B cell (primary cell): ENCODE measurements at regions not wholly inside any gene's neighbourhood (a gene's known extent, or its start where the extent isn't known, plus 50 kb on each side); places are given as distances from the start of the nearest gene placed in this dataset.

Experiments
- ATAC-seq: fragments of 200-7000 bp; cut with Tn5 transposase; one replicate; pipeline ENCODE4 v1.10.0; 2021; ENCODE audit warnings: low read depth, mild to moderate bottlenecking, moderate number of reproducible peaks, moderate library complexity
- CTCF ChIA-PET: fragments of 350-600 bp; sonication (Branson Sonifier 250); formaldehyde crosslinking; loops from one replicate; lab custom pipeline; 2021; ENCODE audit warnings: antibody characterized with exemption, inconsistent platforms; lab: Charles Lee
- POLR2A ChIA-PET: fragments of 350-600 bp; sonication (Branson Sonifier 250); formaldehyde crosslinking; loops from one replicate; lab custom pipeline; 2021; ENCODE audit warnings: antibody characterized with exemption; lab: Charles Lee
- DNase-seq: peaks from one replicate; pipeline ENCODE4 v3.0.0; 2013
- H2AFZ ChIP-seq: 2 replicates; pipeline ENCODE4 v1.6.1; 2012; ENCODE audit warnings: mild to moderate bottlenecking, low read depth, low read length; ENCODE audit not compliant: insufficient read depth, poor library complexity, severe bottlenecking
- H3K27ac ChIP-seq, 2 donors: 1 replicate in 1 of 2; 2 replicates in 1 of 2; pipeline ENCODE4 v1.5.1; 2012 to 2013; ENCODE audit warnings: low read length in 2 of 2, mild to moderate bottlenecking in 2 of 2, moderate library complexity in 1 of 2
- H3K27me3 ChIP-seq, 4 experiments: fragments of 200-600 bp in 1 of 4; sonication (generic) in 1 of 4; replicated peaks in 1 of 4; 1 replicate in 2 of 4; 2 replicates in 2 of 4; pipeline versions ENCODE4 v1.6.1 to v1.7.0; 2013 to 2016; ENCODE audit warnings: low read length in 3 of 4, mild to moderate bottlenecking in 2 of 4, mixed read lengths in 1 of 4, moderate library complexity in 1 of 4; ENCODE audit not compliant: insufficient read depth in 4 of 4, control insufficient read depth in 3 of 4; ENCODE audit errors: control extremely low read depth in 1 of 4
- H3K36me3 ChIP-seq, 2 experiments: replicated peaks in 1 of 2; 1 replicate in 1 of 2; 2 replicates in 1 of 2; pipeline versions ENCODE4 v1.6.1 to v1.7.1; 2013; ENCODE audit warnings: low read length in 1 of 2; ENCODE audit not compliant: insufficient read depth in 2 of 2, control insufficient read depth in 1 of 2; ENCODE audit errors: control extremely low read depth in 1 of 2, extremely low read depth in 1 of 2
- H3K4me1 ChIP-seq, 2 donors: fragments of 200-600 bp in 1 of 2; sonication (generic) in 1 of 2; 1 replicate in 1 of 2; 2 replicates in 1 of 2; pipeline versions ENCODE4 v1.5.1 to v1.6.1; 2013 to 2017; ENCODE audit warnings: low read length in 2 of 2; ENCODE audit not compliant: control insufficient read depth in 2 of 2, insufficient read depth in 2 of 2
- H3K4me2 ChIP-seq: replicated peaks from 2 replicates; pipeline ENCODE3; 2012; ENCODE audit warnings: mild to moderate bottlenecking, low read depth, low read length; ENCODE audit not compliant: poor library complexity, severe bottlenecking
- H3K4me3 ChIP-seq, 5 experiments: fragments of 200-600 bp in 1 of 5; sonication (generic) in 1 of 5; 1 replicate in 3 of 5; 2 replicates in 2 of 5; pipeline versions ENCODE4 v1.5.1 to v1.7.0; 2011 to 2016; ENCODE audit warnings: low read length in 4 of 5, mild to moderate bottlenecking in 4 of 5, low read depth in 2 of 5, control low read depth in 1 of 5, moderate library complexity in 1 of 5; ENCODE audit not compliant: insufficient read depth in 1 of 5; ENCODE audit errors: control extremely low read depth in 1 of 5, extremely low read depth in 1 of 5
- H3K79me2 ChIP-seq: fragments of 200-600 bp; sonication (generic); one replicate; pipeline ENCODE4 v1.6.0; 2016; ENCODE audit warnings: low read length; ENCODE audit not compliant: control insufficient read depth, insufficient read depth
- H3K9ac ChIP-seq: fragments of 200-600 bp; sonication (generic); 2 replicates; pipeline ENCODE4 v1.6.1; 2017; ENCODE audit warnings: mild to moderate bottlenecking, low read length, moderate library complexity
- H3K9me3 ChIP-seq, 3 donors: one replicate each; pipeline versions ENCODE4 v1.6.1 to v1.7.1; 2013; ENCODE audit warnings: low read length in 2 of 3; ENCODE audit not compliant: control insufficient read depth in 2 of 3, insufficient read depth in 1 of 3; ENCODE audit errors: control extremely low read depth in 1 of 3
- H4K20me1 ChIP-seq: 2 replicates; pipeline ENCODE4 v1.6.0; 2012; ENCODE audit warnings: mild to moderate bottlenecking, low read length; ENCODE audit not compliant: insufficient read depth, control insufficient read depth, poor library complexity, severe bottlenecking
- H3K27ac Mint-ChIP-seq: one replicate; pipeline ENCODE4 v1.8.0; 2021; ENCODE audit warnings: mixed read lengths
- H3K27me3 Mint-ChIP-seq: one replicate; pipeline ENCODE4 v1.8.0; 2021; ENCODE audit warnings: mixed read lengths
- H3K4me1 Mint-ChIP-seq: one replicate; pipeline ENCODE4 v1.8.0; 2021; ENCODE audit warnings: mixed read lengths
- H3K4me3 Mint-ChIP-seq: one replicate; pipeline ENCODE4 v1.8.0; 2021; ENCODE audit warnings: mixed read lengths
- H3K9me3 Mint-ChIP-seq: one replicate; pipeline ENCODE4 v1.8.0; 2022; ENCODE audit warnings: mixed read lengths; ENCODE audit not compliant: insufficient read depth
- CTCF ChIP-seq: fragments of 200-600 bp; IDR thresholded peaks from one replicate; pipeline ENCODE4 v1.8.0; 2022; ENCODE audit warnings: antibody characterized with exemption, mild to moderate bottlenecking
- EZH2 ChIP-seq: IDR thresholded peaks from 2 replicates; pipeline ENCODE4 v1.6.1; 2012; ENCODE audit warnings: borderline replicate concordance, low read depth, mild to moderate bottlenecking, moderate library complexity, low read length; ENCODE audit not compliant: insufficient read depth, poor library complexity, severe bottlenecking
- WGBS: methylation state at CpG from one replicate; pipeline ENCODE4 v1.1.5; 2013; ENCODE audit warnings: missing lambda C conversion rate; ENCODE audit not compliant: insufficient coverage; 5-methylcytosine and 5-hydroxymethylcytosine counted together
- intact Hi-C: fragments of 100-400 bp; cut with micrococcal nuclease; formaldehyde crosslinking; loops from one replicate; pipeline ENCODE4 v1.10.0; 2022

GRCh38 chr5:125786021-125786420, 637.2 kb upstream of the GRAMD2B start:
- H4K20me1 ChIP-seq: no peaks in the 10 kb centered on the region
- Mint-ChIP-seq H3K27ac (no peak overlapping the region), H3K4me1 (no peaks in the 10 kb centered on the region), H3K9me3 (no peaks in the 10 kb centered on the region), H3K4me3 (no peak overlapping the region), H3K27me3 (peaks cover 5% of the 10 kb centered on the region)
- no peak overlapping the region for H2AFZ ChIP-seq
- no peaks in the 10 kb centered on the region for H3K4me1 ChIP-seq
- ATAC-seq: no peak
- no peak for TF ChIP-seq CTCF
- ChIA-PET POLR2A (no interaction called here), CTCF (no interaction called here)
- H3K27ac ChIP-seq: no peak overlapping the region
- WGBS: no CpG with 5 or more reads among the region's 2 CpGs
- DNase-seq: no peak
- no peak overlapping the region for H3K4me3 ChIP-seq
- no peak overlapping the region for H3K9ac ChIP-seq
- H3K36me3 ChIP-seq: no peaks in the 10 kb centered on the region
- H3K79me2 ChIP-seq: no peaks in the 10 kb centered on the region
- H3K9me3 ChIP-seq: no peaks in the 10 kb centered on the region
- intact Hi-C loops: no loop called here
- no peaks in the 10 kb centered on the region for H3K27me3 ChIP-seq
- no peak overlapping the region for H3K4me2 ChIP-seq

GRCh38 chr5:125793470-125793869, 629.7 kb upstream of the GRAMD2B start:
- ChIA-PET POLR2A (no interaction called here), CTCF (no interaction called here)
- Mint-ChIP-seq H3K9me3 (no peaks in the 10 kb centered on the region), H3K27ac (no peak overlapping the region), H3K4me3 (no peak overlapping the region), H3K27me3 (peaks cover 5% of the 10 kb centered on the region), H3K4me1 (no peaks in the 10 kb centered on the region)
- Histone ChIP-seq H3K36me3 (no peaks in the 10 kb centered on the region), H3K9ac (no peak overlapping the region), H3K4me2 (no peak overlapping the region), H3K27me3 (no peaks in the 10 kb centered on the region), H3K9me3 (no peaks in the 10 kb centered on the region), H4K20me1 (no peaks in the 10 kb centered on the region), H3K79me2 (no peaks in the 10 kb centered on the region), H3K27ac (no peak overlapping the region), H3K4me3 (no peak overlapping the region), H3K4me1 (no peaks in the 10 kb centered on the region), H2AFZ (no peak overlapping the region)
- intact Hi-C loops: no loop called here
- DNase-seq (no peak), ATAC-seq (no peak)
- WGBS: 100% methylated on average over 1 of the region's 1 CpG
- TF ChIP-seq CTCF: no peak
- no peak for TF ChIP-seq EZH2
